ENCODE measurements at regions not wholly inside any gene's neighbourhood (a gene's known extent, or its start where the extent isn't known, plus 50 kb on each side); places are given as distances from the start of the nearest gene placed in this dataset.
A peak's percentile ranks its signal among the peaks of the same experiment; 100 is the strongest.

GRCh38 chr6:54730767-54731630 lies 115.6 kb upstream of the FAM83B start:
- Mint-ChIP-seq H3K9me3 (peaks cover under 1 to 5% of the 10 kb centered on the region in 2 experiments; a peak in 2 of 5 replicates), H3K27me3 (ENCODE audit: low read depth) (no peaks in the 10 kb centered on the region), H3K36me3 (ENCODE audit: insufficient read depth in 1 of 3, low read depth in 3 of 3) (no peaks in the 10 kb centered on the region), H3K4me3 (no peak overlapping the region), H3K27ac (peak overlapping the region in 1 of 3 experiments; percentile 20; a peak in 1 of 7 replicates), H3K4me1 (peaks cover 0 to 5% of the 10 kb centered on the region in 2 experiments; a peak in 2 of 4 replicates)
- Histone ChIP-seq H2BK12ac (ENCODE audit: insufficient read length, low read depth, low read length) (no peak overlapping the region), H3K27me3 (ENCODE audit: insufficient read depth, low read length) (no peaks in the 10 kb centered on the region), H3K9ac (ENCODE audit: extremely low read depth, insufficient read length, low read length) (no peak overlapping the region), H3K14ac (ENCODE audit: insufficient read depth, low read length) (no peak overlapping the region), H3K79me2 (ENCODE audit: insufficient read depth, low read length) (no peaks in the 10 kb centered on the region), H4K8ac (replicated peaks; ENCODE audit: insufficient read length, low read depth, low read length) (no peak overlapping the region), H3K4me2 (ENCODE audit: insufficient read depth, insufficient read length, low read length) (no peak overlapping the region), H3K9me3 (ENCODE audit: control insufficient read depth, low read depth, low read length) (no peaks in the 10 kb centered on the region), H2BK20ac (ENCODE audit: low read depth, low read length, poor library complexity, severe bottlenecking) (no peak overlapping the region), H4K20me1 (ENCODE audit: control insufficient read depth, insufficient read depth, insufficient read length) (no peaks in the 10 kb centered on the region), H4K5ac (ENCODE audit: insufficient read length, low read depth, low read length) (no peak overlapping the region), H2BK5ac (ENCODE audit: insufficient read length, low read length) (no peak overlapping the region), H3K4me1 (ENCODE audit: insufficient read depth, low read length) (no peaks in the 10 kb centered on the region), H2BK15ac (ENCODE audit: low read depth, low read length) (no peak overlapping the region), H3K4ac (ENCODE audit: low read depth, low read length) (no peak overlapping the region), H3K23me2 (ENCODE audit: insufficient read length, low read depth, low read length, poor library complexity, severe bottlenecking) (no peaks in the 10 kb centered on the region), H3K79me1 (ENCODE audit: insufficient read depth, low read depth, low read length, poor library complexity, severe bottlenecking) (no peaks in the 10 kb centered on the region), H4K91ac (ENCODE audit: insufficient read length, low read depth, low read length) (no peak overlapping the region), H2BK120ac (ENCODE audit: low read depth, low read length, poor library complexity, severe bottlenecking) (no peak overlapping the region), H3T11ph (ENCODE audit: low read length) (no peak overlapping the region), H2AK5ac (ENCODE audit: insufficient read length, low read length) (no peak overlapping the region), H3K18ac (ENCODE audit: insufficient read length, low read depth, low read length) (no peak overlapping the region), H2AFZ (ENCODE audit: low read length) (no peak overlapping the region), H3K56ac (ENCODE audit: insufficient read length, low read depth, low read length) (no peak overlapping the region), H3K27ac (ENCODE audit: insufficient read length, low read depth, low read length) (no peak overlapping the region), H3K23ac (ENCODE audit: insufficient read length, low read depth, low read length) (no peak overlapping the region)
- DNase-seq, result no peak
- no peak for TF ChIP-seq CTCF (conservative IDR thresholded peaks at IDR 0.05)
- WGBS (ENCODE audit: extremely low coverage, insufficient read length, low lambda C conversion rate), result no CpG with 5 or more reads among the region's 9 CpGs

Measured in H9 (cell line).